GM18505 (cell line): ENCODE measurements at regions not wholly inside any gene's neighbourhood (a gene's known extent, or its start where the extent isn't known, plus 50 kb on each side); places are given as distances from the start of the nearest gene placed in this dataset.

Experiments used
- ATAC-seq: cut with Tn5 transposase; IDR thresholded peaks from one replicate; pipeline ENCODE4 v1.9.1; 2021; ENCODE audit not compliant: unreplicated experiment
- POLR2A ChIP-seq: IDR thresholded peaks from 4 replicates; pipeline ENCODE4 v1.6.1; 2011; ENCODE audit warnings: borderline replicate concordance; ENCODE audit not compliant: insufficient read depth, insufficient read length; ENCODE audit errors: extremely low read depth

DNA sequence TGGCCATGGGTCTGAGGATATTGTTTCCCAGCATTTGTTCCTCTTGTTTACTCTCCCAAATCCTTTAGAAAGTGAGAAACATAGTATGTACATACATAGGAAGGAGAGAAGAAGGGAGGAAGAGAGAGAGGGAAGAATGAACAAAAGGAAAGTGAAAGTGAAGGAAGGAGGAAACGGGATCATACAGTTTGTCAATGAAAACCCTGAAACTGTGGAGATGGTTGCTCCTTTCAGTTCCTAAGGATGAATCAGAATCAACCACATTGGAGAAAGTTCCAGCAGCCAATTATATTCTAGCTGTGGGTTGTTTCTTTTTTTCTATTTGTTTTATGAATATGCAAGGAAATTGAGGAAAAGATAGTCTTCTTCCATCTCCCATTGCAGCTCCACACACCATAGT lies 396.5 kb downstream of the MLLT3 start:
- no peak for ATAC-seq
- no peak for TF ChIP-seq POLR2A

- no peak for TF ChIP-seq POLR2A
- ATAC-seq, result no peak
Observed at GRCh38 chr9:20224756-20225155, 397.5 kb downstream of the MLLT3 start.

- no peak for ATAC-seq
- no peak for TF ChIP-seq POLR2A
Observed at GRCh38 chr9:20220286-20220685, 402.0 kb downstream of the MLLT3 start.

GRCh38 chr9:20219437-20219836 lies 402.9 kb downstream of the MLLT3 start:
- TF ChIP-seq POLR2A, result no peak

GRCh38 chr9:20217596-20217995 lies 404.7 kb downstream of the MLLT3 start:
- no peak for TF ChIP-seq POLR2A
- ATAC-seq, result no peak

More at GRCh38 chr9:20219437-20219836, 402.9 kb downstream of the MLLT3 start:
- ATAC-seq, result no peak

DNA sequence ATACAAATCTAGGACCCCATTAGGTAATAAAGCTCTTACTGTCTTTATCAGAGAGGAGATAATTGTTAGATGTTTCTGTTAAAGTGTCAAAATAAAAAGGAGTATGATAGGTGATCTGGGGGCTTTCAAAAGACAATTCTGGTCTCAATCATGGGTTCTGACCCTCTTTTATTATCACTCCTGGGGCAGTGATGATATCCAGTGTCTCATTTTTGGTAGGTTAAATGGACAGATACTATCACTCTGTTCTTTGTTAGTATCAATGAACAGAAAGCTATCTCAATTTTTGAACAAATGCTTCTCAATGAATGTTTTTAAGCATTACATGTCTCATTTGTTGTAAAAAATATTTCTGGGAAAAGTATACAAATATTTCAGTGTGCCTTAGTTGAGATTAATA lies 405.9 kb downstream of the MLLT3 start:
- no peak for TF ChIP-seq POLR2A

DNA sequence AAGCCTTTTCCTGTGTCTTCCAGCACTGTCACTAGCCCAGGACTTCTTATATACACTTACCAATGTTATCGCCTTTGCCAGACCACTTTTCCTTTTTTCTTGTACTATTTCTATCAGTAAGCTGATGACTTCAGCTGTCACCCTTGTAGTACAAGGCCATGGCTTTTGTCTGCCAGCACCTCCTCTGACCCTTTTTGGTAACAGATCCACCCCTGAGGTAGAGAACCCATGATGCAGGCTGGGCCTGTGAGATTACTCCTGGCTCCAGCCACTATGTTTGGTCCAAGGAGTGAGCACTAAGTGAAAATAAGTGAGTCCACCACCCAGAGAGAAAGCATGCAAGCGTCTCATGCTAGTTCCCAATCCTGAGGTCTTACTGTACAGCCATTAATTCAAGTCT lies 406.7 kb downstream of the MLLT3 start:
- no peak for ATAC-seq
- no peak for TF ChIP-seq POLR2A

More for the DNA sequence above, 405.9 kb downstream of the MLLT3 start:
- no peak for ATAC-seq

GRCh38 chr9:20212806-20213205 lies 409.5 kb downstream of the MLLT3 start:
- ATAC-seq, result no peak
- no peak for TF ChIP-seq POLR2A

GRCh38 chr9:20209391-20210340 lies 412.6 kb downstream of the MLLT3 start:
- ATAC-seq, result no peak
- no peak for TF ChIP-seq POLR2A

DNA sequence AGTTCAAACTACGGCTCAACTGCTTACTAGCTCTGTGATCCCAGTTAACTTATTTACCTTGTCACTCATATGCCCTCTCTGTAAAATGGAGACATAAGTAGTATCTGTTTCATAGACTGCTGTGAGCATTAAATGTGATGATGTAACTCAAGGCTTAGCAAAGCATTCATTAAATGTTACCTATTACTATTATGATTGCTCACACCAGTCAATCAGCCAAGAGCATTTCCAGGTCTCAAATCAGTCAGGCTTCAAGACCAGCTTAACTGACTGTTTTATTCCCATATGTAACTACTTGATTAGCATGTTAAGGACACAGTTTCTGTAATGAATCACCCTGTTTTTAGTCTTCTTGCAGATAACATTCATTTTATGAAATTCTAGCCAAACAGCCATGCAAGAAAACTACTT lies 413.3 kb downstream of the MLLT3 start:
- no peak for TF ChIP-seq POLR2A
- no peak for ATAC-seq

- TF ChIP-seq POLR2A, result no peak
- ATAC-seq, result no peak
Observed at GRCh38 chr9:20208226-20208625, 414.1 kb downstream of the MLLT3 start.

- no peak for ATAC-seq
Observed at GRCh38 chr9:20207176-20207575, 415.1 kb downstream of the MLLT3 start.

DNA sequence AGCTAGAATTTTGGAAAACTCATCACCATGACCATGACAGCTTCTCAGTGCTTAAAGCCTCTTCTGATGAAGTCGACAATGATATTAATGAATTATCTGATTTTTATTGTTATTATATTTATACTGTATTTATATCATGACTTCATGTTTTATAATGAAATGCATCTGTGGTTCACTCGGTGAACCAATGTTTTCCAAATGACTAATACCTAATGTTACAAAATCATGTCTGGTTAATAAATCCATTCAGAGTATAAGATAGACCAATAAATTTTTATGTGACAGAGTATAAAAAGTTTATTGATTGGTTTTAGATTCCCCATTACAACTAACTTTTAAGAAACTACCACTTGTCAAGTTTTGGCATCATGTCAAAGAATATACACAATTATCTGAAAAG lies 416.5 kb downstream of the MLLT3 start:
- TF ChIP-seq POLR2A, result no peak
- ATAC-seq, result no peak

More at GRCh38 chr9:20207176-20207575, 415.1 kb downstream of the MLLT3 start:
- TF ChIP-seq POLR2A, result no peak

DNA sequence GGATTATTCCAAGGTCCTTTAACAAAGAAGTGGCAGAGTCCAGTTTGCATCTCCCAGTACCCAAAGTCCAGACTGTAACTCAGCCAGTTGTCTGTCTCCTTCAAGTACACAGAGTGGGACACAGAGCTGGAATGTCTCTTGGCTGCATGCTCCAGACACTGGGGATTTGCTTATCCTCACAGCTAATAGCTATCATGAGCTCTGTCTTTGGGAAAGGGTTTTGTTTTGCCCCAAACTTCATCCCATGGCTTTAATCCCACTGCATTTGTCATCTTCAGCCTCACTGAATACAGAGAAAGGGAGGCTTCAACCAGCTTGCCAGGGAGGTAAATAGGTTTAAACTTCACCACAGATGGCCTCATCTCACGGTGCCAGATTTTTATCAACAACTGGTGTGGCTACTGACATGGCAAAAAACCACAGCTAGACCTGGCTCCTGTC lies 412.2 kb upstream of the SLC24A2 start:
- TF ChIP-seq POLR2A, result no peak
- no peak for ATAC-seq
